GM18951 (cell line): ENCODE measurements at regions not wholly inside any gene's neighbourhood (a gene's known extent, or its start where the extent isn't known, plus 50 kb on each side); places are given as distances from the start of the nearest gene placed in this dataset.

Experiments
- POLR2A ChIP-seq: IDR thresholded peaks from 4 replicates; pipeline ENCODE4 v1.6.1; 2011; ENCODE audit warnings: mild to moderate bottlenecking; ENCODE audit not compliant: insufficient read length, insufficient read depth; ENCODE audit errors: extremely low read depth
- in situ Hi-C: fragments of 300-500 bp; cut with MboI; formaldehyde crosslinking; loops from one replicate; pipeline ENCODE4 v1.12.0; 2022; ENCODE audit warnings: low sequenced_read_pairs, mixed read lengths, inconsistent platforms; ENCODE audit not compliant: unreplicated experiment

DNA sequence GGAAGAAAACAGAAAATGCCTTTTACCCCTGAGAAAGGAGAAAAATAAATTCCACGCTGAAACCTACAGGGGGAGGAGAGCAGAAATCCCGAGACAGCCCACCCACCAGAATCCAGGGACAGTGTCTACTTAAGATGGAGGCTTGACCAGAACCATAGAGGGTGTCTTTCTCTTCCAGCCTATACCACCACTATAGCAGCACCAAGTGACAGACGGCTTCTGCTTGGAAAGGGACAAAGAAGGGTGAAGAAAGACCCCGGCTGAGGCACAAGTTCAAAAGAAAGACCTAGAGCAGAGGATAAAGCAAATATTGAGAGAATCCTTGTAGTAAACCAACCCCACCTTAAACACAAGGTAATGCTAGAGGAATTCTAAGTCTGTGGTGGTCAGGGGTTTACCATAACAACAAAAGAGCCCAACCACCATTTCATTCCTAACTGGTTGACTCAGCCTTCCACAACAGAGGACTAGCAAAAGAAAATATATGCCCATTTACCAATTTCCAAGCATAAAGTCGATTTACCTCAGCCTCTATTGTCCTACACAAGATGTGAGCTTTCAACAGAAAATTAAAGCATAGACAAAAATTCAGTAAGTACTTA, 105.3 kb upstream of the FOXG1 start:
- no peak for TF ChIP-seq POLR2A
- in situ Hi-C loops: no loop called here

DNA sequence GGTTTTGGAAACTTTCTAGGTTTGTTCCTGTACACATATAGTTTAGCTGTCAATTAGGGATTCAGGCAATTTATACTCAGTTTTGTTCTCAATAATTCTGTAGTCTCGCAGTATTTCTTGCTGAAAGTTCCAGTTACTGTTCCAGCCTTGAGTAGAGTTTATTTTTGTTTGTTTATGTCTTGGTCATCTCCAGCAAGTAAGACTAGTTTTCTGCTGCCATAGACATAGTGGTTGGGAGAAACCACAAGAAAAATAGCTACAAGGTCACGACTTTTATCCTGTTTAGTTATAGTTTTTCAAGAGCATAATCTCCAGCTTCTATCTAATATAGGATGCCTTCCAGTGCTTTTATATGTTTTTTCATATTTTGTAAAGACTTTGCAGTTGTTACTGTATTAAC, 99.6 kb upstream of the FOXG1 start:
- in situ Hi-C loops: no loop called here
- TF ChIP-seq POLR2A: no peak

DNA sequence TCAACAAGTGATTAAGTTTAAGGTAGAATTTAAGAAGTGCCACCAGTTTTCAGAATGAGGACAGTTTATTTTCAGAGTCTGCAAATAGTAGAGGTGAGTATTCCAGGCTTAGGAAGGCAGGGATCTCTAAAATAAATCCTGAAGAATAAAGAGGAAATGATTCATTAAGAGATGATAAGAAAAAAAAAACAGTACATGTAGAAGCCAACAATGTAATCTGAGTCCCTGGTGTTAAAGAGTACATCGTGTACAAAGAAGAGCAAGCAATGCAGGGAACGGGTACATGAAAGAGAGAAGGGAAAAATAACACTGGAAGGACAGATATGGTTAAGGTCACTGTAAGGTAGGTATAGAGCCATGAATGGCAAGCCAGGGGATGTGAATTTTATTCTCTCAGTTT, 95.2 kb upstream of the FOXG1 start:
- no peak for TF ChIP-seq POLR2A

DNA sequence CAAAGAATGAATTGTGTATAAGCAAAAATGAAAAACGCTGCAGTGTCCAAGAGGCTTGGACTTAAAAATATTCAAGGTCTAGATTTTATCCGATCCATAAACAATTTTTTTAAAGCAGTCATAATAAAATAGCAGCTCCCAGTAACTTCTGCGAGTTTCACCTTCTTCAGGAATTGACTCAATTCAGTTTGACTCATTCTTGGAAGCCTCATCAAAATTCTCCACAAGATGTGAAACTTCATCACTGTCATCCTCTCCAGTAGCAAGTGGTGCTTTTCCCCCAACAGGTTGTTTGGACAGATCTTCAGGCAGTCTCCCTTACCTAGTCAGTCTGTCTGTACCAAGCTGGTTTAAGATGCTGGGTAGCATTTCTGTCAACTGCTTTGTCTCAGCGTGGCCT, 93.5 kb upstream of the FOXG1 start:
- TF ChIP-seq POLR2A: no peak
- in situ Hi-C loops: no loop called here

More for the DNA sequence above, 95.2 kb upstream of the FOXG1 start:
- in situ Hi-C loops: no loop called here

DNA sequence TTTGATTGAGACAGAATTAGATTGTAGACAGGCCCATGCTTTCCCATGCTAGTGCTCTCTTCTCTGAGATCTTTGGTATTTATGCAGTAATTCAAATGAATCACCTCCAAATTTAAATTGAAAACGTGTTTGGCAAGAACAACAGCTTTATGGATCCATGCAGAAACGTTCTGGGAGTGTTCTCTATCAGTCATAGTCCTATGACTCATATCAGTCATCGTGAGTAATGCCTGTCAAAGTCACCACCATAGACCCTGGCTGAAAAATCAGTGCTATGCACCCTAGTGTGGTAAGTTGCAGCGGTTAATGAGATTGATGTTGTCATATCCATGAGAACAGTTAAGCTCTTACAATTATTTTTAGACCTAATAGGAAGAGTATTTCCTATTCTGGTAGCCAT, 90.1 kb upstream of the FOXG1 start:
- TF ChIP-seq POLR2A: no peak
- in situ Hi-C loops: no loop called here

DNA sequence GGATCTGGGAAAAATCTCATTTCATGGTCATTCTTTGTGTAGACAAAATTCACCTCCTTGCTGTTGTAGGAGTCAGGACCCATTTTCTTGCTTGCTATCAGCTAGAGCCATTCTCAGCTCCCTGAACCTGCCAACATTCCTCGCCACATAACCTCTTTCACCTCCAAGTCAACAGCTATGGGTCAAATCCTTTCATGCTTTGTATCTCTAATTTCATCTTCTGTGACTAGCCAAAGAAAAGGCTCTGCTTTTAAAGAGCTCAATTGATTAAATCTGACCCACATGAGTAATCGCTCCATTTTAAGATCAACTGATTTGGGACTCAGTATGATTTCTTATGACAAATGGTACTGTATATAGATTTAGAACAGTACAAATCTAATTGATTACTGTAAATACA, 89.2 kb upstream of the FOXG1 start:
- in situ Hi-C loops: no loop called here
- TF ChIP-seq POLR2A: no peak

DNA sequence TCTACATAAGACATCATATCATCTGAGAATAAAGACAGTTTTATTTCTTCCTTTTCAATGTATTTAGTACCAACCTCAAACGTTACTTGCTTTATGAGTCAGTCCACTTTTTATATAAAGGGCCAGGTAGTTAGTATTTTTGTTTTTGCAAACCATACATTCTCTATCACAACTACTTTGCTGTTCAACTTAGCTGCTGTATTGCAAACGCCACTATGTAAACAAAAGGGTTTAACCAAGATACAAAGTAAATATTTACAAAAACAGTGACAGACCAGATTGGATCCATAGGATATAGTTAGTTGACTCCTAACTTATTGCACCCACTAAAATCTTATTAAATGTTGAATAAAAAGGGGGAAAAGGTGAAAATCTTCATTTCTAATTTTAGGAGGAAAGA, 87.7 kb upstream of the FOXG1 start:
- in situ Hi-C loops: no loop called here
- no peak for TF ChIP-seq POLR2A

DNA sequence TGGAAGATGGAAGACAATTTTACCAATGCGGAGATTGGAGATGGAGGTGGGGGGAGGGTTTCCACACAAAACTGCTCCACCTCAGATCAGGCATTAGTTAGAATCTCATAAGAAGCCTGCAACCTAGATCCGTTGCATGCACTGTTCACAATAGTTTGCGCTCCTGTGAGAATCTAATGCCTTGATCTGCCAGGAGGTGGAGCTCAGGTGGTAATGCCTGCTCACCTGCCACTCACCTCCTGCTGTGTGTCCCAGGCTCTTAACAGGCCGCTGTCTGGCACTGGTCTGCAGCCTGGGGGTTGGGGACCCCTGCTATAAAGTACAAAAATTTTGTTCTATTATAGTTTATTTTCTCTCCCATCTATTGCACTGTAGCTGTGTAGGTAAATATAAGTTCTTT, 84.9 kb upstream of the FOXG1 start:
- TF ChIP-seq POLR2A: no peak
- in situ Hi-C loops: no loop called here

DNA sequence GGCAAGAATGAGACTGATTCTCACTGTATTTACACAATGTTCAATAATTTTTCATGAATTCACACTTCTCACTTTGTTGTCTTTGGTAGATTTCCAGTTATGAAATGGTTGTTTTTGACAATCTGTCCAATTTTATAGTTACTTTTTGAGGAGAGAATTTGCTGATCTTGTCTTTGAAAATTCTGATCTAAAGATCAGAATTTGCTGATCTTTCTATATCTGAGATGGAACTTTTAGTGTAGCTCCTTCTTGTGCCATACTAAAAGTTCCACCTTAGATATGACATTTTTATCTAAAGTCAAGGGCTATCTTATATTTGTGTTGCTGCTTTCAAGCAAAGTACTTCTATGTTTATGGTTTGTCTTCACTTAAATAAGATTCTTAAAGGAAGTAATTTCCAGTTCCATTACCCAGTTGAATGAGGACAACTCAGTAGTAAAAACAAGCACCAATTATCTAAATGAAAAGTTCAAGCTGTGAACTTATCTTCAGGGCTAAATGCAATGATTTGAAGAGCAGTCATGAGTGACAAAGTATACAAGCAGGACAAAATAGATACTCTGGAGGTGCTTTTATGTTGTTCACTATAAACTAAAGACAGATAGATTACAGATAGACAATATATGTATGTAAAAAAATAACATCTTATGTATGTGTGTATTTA, 76.4 kb upstream of the FOXG1 start:
- in situ Hi-C loops: no loop called here
- TF ChIP-seq POLR2A: no peak

DNA sequence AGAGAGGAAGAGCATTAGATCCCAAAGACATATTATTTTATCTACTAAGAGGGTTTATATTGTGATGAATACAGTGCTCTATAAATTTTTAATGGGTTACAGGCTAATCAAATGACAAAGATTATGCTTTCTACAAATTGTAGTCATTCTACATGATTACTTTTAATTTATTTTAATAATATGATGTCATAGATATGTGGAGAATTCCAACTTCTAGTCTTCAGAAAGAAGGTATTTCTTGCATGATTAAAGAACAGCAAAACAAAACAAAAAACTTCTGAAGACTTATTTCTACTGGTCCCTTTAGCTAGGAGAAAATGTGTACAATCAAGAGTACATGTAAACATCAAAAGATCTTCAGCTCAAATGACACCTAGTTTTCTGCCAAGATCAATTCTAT, 71.5 kb upstream of the FOXG1 start:
- in situ Hi-C loops: no loop called here

DNA sequence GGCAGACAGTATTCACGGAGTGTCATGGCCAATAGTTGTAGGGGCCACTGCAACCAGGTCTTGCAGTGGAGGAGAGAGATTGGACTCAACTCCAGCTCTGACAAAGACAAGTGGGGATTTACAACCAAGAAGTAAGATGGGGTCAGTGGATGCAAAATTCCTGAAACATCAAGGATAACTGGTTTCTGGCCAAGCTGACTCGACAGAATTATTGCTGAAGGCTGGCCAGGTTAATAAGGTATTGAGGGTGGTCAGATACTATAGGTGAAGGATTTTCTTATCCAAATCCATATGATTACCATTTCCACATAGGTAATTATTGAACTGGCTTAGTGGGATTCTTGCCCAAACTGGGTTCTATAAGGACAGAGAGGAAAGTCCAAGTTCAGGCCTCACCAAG, 64.9 kb upstream of the FOXG1 start:
- in situ Hi-C loops: no loop called here
- TF ChIP-seq POLR2A: no peak

More for the DNA sequence above, 71.5 kb upstream of the FOXG1 start:
- TF ChIP-seq POLR2A: no peak

DNA sequence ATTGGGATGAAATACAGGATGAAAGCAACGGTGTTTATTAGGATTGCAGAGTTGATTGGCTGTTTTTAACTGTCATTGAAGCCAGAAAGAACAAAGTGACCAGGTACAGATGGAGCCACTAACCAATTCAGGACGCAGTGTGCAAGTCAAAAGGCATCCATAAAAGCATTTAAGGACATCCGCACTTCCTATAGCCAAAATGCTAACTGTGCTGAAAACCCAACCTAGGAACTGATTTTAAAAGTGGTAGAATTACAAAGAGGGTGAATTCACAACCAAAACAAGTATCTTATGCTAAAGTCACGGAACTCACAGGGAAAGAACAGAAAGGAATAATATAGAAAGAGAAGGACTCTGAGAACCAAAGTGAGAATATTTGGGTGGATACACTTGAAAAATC, 63.1 kb upstream of the FOXG1 start:
- in situ Hi-C loops: no loop called here
- no peak for TF ChIP-seq POLR2A

DNA sequence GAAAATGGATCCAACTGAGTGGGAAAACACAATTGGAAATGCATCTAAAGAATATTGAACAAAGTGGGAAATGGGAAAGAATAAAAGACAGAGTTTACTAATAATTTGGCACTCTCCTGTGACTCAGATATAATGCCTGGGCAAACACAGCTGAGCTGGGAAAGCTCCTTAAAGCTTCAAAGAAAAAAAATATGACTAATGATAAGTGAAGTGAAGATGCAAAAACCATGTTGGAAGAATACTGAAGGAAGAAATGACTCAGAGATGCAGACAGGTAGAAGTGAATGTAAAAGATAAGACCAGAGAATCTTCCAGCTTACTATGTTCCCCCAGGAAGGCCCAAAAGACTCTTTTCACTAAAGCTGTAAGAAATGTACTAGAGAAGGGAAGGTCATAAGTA, 62.4 kb upstream of the FOXG1 start:
- no peak for TF ChIP-seq POLR2A
- in situ Hi-C loops: no loop called here

DNA sequence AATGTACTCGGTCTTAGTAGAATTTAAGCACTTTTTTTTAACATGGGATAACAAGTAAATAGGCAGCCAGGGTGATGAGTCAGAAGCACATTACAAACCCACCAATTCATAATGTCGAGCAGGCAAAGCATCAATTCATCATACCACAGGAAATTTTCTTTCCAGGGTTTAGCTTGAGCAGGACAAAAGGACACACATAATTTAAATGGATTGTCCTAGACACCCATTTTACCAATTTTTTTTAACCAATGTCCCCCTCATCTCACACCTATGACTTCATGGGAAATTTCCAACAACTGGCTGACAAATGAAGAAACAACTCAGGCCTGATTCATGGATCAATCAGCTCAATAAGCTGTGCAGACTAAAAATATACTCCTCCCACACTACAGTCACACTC, 58.8 kb upstream of the FOXG1 start:
- TF ChIP-seq POLR2A: no peak
- in situ Hi-C loops: no loop called here
